Naive B cell (primary cell): ENCODE measurements at regions not wholly inside any gene's neighbourhood (a gene's known extent, or its start where the extent isn't known, plus 50 kb on each side); places are given as distances from the start of the nearest gene placed in this dataset.
"Not testable (repeated sequence)": the region's sequence is repeated elsewhere in the genome, so short reads cannot be mapped to it uniquely, and the experiment has no call there.

ENCODE experiments used
- ATAC-seq, 2 donors: fragments of 150-1000 bp; cut with Tn5 transposase; 2 replicates each; pipeline ENCODE4 v1.10.0; 2021; ENCODE audit warnings: low read depth in 2 of 2, mild to moderate bottlenecking in 2 of 2, moderate library complexity in 2 of 2
- DNase-seq: peaks from one replicate; pipeline ENCODE4 v3.0.0; 2022
- H3K27ac Mint-ChIP-seq, 6 donors: one replicate each; pipeline ENCODE4 v1.8.0; 2020 to 2022; ENCODE audit warnings: mild to moderate bottlenecking in 6 of 6, mixed read lengths in 6 of 6, moderate library complexity in 5 of 6, inconsistent platforms in 2 of 6
- H3K27me3 Mint-ChIP-seq, 3 donors: one replicate each; pipeline ENCODE4 v1.8.0; 2021 to 2022; ENCODE audit warnings: mixed read lengths in 3 of 3, mild to moderate bottlenecking in 1 of 3
- H3K36me3 Mint-ChIP-seq, 2 donors: one replicate each; pipeline ENCODE4 v1.8.0; 2020 to 2022; ENCODE audit warnings: mixed read lengths in 2 of 2, inconsistent platforms in 1 of 2, mild to moderate bottlenecking in 1 of 2
- H3K4me1 Mint-ChIP-seq, 3 donors: one replicate each; pipeline ENCODE4 v1.8.0; 2020 to 2022; ENCODE audit warnings: mixed read lengths in 3 of 3, inconsistent platforms in 1 of 3, mild to moderate bottlenecking in 1 of 3, moderate library complexity in 1 of 3
- H3K4me3 Mint-ChIP-seq, 8 donors: one replicate each; pipeline ENCODE4 v1.8.0; 2020 to 2022; ENCODE audit warnings: mild to moderate bottlenecking in 8 of 8, mixed read lengths in 8 of 8, moderate library complexity in 8 of 8, inconsistent platforms in 2 of 8
- H3K9me3 Mint-ChIP-seq, 7 donors: one replicate each; pipeline ENCODE4 v1.8.0; 2020 to 2022; ENCODE audit warnings: mixed read lengths in 7 of 7, mild to moderate bottlenecking in 5 of 7, inconsistent platforms in 2 of 7, moderate library complexity in 1 of 7

DNA sequence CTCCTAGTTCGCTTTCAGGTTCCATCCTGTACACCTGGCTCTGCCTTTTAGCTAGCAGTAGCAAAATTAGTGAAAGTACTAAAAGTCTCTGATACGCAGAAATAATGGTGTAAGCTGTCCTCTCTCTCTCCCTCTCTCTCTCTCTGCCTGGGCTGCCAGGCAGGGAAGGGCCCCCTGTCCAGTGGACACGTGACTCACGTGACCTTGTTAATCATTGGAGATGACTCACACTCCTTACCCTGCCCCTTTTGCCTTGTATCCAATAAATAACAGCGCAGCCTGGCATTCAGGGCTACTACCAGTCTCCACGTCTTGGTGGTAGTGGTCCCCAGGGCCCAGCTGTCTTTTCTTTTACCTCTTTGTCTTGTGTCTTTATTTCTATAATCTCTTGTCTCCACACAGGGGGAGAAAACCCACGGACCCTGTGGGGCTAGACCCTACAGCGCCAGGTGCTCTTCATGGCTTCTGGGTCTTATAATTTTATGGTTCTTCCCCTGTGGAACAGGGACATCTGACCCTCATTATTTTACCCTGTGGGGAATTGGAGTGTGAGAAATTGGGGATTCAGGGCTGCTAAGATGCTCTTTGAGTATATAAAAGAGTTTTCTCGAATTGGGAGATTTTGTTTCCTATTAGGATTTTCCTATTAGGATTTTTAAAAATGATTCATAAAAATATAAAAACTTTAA lies 1348.2 kb downstream of the GATA3 start:
- H3K27ac Mint-ChIP-seq, ATAC-seq, DNase-seq, H3K36me3 Mint-ChIP-seq, H3K4me1 Mint-ChIP-seq, H3K4me3 Mint-ChIP-seq, H3K9me3 Mint-ChIP-seq, H3K27me3 Mint-ChIP-seq: not testable (repeated sequence)

DNA sequence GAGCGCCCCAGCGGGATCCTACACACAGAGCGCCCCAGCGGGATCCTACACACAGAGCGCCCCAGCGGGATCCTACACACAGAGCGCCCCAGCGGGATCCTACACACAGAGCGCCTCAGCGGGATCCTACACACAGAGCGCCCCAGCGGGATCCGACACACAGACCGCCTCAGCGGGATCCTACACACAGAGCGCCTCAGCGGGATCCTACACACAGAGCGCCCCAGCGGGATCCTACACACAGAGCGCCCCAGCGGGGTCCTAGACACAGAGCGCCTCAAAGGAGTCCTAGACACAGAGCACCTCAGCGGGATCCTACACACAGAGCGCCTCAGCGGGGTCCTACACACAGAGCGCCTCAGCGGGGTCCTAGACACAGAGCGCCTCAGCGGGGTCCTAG lies 1352.7 kb downstream of the GATA3 start:
- H3K9me3 Mint-ChIP-seq, result peaks cover 2 to 10% (median 7%) of the 10 kb centered on the region in 7 donors
- not testable (repeated sequence) for H3K4me1 Mint-ChIP-seq, ATAC-seq, H3K27me3 Mint-ChIP-seq, H3K27ac Mint-ChIP-seq, DNase-seq, H3K4me3 Mint-ChIP-seq, H3K36me3 Mint-ChIP-seq

DNA sequence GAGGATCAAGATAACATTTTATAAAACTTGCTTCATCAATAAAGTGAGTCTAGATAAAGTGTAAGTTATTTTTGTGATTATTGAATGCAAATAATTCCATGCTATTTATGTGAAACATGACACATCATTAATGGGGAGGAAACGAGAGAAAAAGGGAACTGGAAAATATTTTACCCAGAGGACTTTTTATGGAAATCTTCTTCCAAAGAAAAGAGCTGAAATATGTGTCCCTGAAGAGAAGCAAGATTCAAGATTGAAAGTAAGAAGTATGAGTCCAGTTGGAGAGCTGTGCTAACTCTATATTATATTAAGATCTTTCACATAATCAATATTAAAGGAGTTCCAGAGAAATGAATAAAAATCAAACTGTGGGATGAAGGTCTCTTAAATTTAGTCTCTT lies 1361.8 kb downstream of the GATA3 start:
- Mint-ChIP-seq H3K27ac (peak overlapping the region in 1 of 6 donors; percentile 76), H3K4me3 (no peak overlapping the region), H3K4me1 (no peaks in the 10 kb centered on the region), H3K36me3 (peaks cover 0 to 3% of the 10 kb centered on the region in 2 donors), H3K27me3 (peaks cover 0 to 4% (median 0%) of the 10 kb centered on the region in 3 donors), H3K9me3 (peaks cover 0 to 8% (median 0%) of the 10 kb centered on the region in 7 donors)
- ATAC-seq, result no peak
- DNase-seq, result no peak

DNA sequence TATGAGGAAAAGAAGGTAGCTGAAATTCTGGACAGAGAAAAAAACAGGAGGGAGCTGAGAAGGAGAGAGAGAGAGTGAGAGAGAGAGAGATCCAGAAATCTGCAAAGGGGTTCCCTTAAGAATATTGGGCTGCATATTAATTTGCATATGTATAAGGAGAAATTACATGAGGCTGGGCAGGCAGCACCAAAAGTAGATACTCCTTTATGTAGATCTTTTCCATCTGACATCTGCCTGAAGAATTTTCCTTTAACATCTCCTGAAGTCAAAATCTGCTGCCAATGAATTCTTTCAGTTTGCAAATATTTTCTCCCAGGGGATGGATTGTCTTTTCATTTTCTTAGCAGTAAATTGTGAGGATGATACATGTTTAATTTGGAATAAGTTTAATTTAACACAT lies 1365.3 kb downstream of the GATA3 start:
- peaks cover 0 to 3% of the 10 kb centered on the region in 2 donors for H3K36me3 Mint-ChIP-seq
- H3K4me3 Mint-ChIP-seq, result no peak overlapping the region
- H3K9me3 Mint-ChIP-seq, result peaks cover 0 to 8% (median 1%) of the 10 kb centered on the region in 7 donors
- H3K4me1 Mint-ChIP-seq, result no peaks in the 10 kb centered on the region
- ATAC-seq (no peak), DNase-seq (no peak)
- peaks cover 0 to 4% (median 0%) of the 10 kb centered on the region in 3 donors for H3K27me3 Mint-ChIP-seq
- no peak overlapping the region for H3K27ac Mint-ChIP-seq

DNA sequence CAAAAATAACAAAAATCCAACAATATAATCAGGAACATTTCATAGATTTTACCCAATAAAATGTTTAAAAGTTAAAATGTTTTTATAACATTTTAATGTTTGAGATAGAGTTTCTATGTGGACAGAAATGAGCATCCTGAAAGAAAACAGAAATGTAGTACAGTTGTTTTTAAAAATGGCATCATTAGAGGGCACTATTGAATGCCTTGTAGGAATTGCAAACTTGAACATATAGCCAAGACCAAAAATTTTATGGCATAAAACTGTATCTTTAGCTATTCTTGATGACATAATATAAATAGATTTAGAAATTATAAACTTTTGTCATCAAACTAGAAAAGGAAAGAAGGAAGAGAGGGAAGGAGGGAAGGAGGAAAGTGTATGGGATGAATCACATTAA lies 1372.7 kb downstream of the GATA3 start:
- Mint-ChIP-seq H3K4me3 (no peak overlapping the region), H3K27me3 (peaks cover 0 to 6% (median 0%) of the 10 kb centered on the region in 3 donors)
- DNase-seq, result no peak

DNA sequence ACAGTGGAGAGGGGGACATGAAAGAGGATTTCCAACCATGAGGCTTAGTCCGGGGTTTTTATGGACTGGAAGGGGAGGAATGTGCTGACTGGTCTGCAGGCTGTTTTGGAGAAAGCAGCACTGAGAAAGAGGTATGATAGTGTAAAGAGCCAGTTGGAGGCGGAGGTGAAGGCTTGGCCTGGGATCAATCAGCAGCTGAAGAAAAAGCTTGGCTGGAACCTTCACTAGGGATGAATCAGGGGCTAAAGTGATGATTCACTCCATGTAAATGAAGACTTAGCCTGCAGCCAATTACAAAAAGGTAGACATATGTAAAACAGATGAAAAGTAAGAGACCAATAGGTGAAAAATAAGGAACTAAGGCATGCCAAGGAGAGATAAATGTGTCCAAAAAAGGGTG lies 1382.6 kb downstream of the GATA3 start:
- DNase-seq, result no peak
- ATAC-seq, result no peak
- Mint-ChIP-seq H3K4me1 (no peaks in the 10 kb centered on the region), H3K4me3 (no peak overlapping the region), H3K9me3 (peaks cover 0 to 5% (median 4%) of the 10 kb centered on the region in 7 donors), H3K27ac (no peak overlapping the region), H3K36me3 (no peaks in the 10 kb centered on the region), H3K27me3 (peaks cover 0 to 6% (median 0%) of the 10 kb centered on the region in 3 donors)

More for the DNA sequence above, 1372.7 kb downstream of the GATA3 start:
- no peak overlapping the region for H3K27ac Mint-ChIP-seq
- no peaks in the 10 kb centered on the region for H3K4me1 Mint-ChIP-seq
- no peaks in the 10 kb centered on the region for H3K36me3 Mint-ChIP-seq
- peaks cover 4 to 22% (median 6%) of the 10 kb centered on the region in 7 donors for H3K9me3 Mint-ChIP-seq
- ATAC-seq, result no peak

DNA sequence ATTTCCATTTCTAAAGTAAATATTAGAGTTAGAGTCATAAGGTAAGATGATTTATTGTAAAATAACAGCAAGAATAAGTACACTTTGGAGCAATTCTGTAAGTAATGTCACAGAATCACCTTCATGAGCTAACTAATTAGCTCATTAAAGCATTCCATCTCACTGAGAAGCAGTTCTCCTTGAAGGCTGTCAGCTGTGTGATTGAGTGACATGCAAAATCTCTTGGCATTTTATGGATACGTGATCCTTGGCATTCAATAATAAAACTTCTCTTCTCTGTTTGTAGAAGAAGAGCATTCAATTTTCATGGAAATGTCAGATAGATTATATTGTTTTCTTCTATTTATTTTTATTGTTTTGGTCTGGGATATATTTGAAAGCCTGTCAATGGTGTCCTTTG lies 1389.3 kb downstream of the GATA3 start:
- H3K27ac Mint-ChIP-seq, result no peak overlapping the region
- H3K9me3 Mint-ChIP-seq, result peaks cover 0 to 7% (median 0%) of the 10 kb centered on the region in 7 donors
- ATAC-seq, result no peak
- no peak for DNase-seq
- no peaks in the 10 kb centered on the region for H3K36me3 Mint-ChIP-seq
- H3K4me1 Mint-ChIP-seq, result no peaks in the 10 kb centered on the region
- H3K27me3 Mint-ChIP-seq, result no peaks in the 10 kb centered on the region
- H3K4me3 Mint-ChIP-seq, result no peak overlapping the region

DNA sequence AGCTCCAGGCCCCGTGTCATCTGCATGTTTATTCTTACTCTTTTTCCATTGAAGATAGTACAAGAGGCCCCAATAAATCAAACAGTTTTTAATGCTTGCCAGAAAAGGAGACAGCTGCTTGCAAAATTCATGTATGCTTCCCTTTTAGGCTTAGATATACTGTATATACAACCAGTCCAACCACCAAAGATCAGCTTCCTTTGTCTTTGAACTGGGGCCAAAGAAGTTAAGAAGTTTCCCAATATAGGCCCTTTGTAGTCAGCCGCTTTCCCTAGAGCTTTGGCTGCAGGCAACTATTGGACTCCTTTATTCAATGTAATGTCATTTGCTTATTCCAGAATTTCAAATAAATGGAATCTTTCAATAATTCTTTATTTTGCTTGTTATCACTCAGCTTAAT lies 1395.0 kb downstream of the GATA3 start:
- no peaks in the 10 kb centered on the region for H3K36me3 Mint-ChIP-seq
- no peak overlapping the region for H3K27ac Mint-ChIP-seq
- no peaks in the 10 kb centered on the region for H3K27me3 Mint-ChIP-seq
- DNase-seq (no peak), ATAC-seq (no peak)
- H3K4me3 Mint-ChIP-seq, result no peak overlapping the region
- H3K9me3 Mint-ChIP-seq, result peaks cover 0 to 18% (median 10%) of the 10 kb centered on the region in 7 donors
- H3K4me1 Mint-ChIP-seq, result no peaks in the 10 kb centered on the region

DNA sequence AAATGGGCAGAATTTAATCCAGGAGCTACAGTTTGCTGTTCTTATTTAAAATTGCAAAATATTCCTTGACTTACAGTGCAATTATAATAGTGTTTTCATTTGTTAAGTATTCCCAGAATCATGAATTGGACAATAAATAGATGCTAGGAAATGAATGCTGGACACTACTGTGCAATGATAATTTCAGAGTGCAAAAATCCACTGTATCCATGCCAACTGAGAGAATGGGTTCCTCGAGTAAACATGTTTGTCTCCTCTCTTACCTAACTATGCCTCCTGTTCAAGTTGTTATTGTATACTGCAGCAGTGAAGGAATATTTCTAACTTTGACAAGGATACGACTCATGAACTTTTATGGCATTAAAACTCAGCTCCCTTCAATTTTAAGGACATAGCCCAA lies 1396.3 kb downstream of the GATA3 start:
- H3K27ac Mint-ChIP-seq, result no peak overlapping the region
- ATAC-seq, result no peak
- no peaks in the 10 kb centered on the region for H3K27me3 Mint-ChIP-seq
- H3K4me3 Mint-ChIP-seq, result no peak overlapping the region
- no peaks in the 10 kb centered on the region for H3K4me1 Mint-ChIP-seq
- no peak for DNase-seq
- H3K9me3 Mint-ChIP-seq, result peaks cover 0 to 23% (median 13%) of the 10 kb centered on the region in 7 donors
- no peaks in the 10 kb centered on the region for H3K36me3 Mint-ChIP-seq

DNA sequence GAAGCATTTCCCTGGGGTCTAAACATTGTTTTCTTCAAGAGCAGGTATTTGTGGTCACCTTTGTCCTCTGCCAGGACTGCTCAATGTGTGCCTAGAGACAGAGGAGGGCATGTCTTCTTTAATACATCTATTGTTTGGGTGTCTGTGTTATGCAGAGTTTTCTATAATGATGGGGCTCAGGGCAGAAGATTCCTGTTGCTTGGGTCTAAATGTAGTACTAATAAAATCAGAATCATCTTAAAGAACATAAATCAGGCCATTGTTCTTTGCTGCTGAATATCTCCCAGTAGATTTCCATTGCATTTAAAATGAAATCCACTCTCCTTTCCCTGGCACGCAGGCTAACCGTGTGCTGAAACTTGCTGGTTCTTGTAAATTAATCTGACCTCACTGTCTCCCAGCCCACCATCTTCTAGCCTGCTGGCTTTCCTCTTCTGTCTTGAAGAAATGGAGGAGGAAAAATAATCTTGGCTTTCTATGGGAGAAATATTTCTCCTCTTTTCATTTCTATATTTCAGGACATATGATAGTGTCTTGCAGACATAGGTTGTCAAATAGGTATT lies 1396.8 kb downstream of the GATA3 start:
- Mint-ChIP-seq H3K36me3 (no peaks in the 10 kb centered on the region), H3K27ac (no peak overlapping the region), H3K27me3 (no peaks in the 10 kb centered on the region), H3K4me1 (no peaks in the 10 kb centered on the region), H3K4me3 (no peak overlapping the region), H3K9me3 (peaks cover 0 to 27% (median 13%) of the 10 kb centered on the region in 7 donors)
- ATAC-seq (no peak), DNase-seq (no peak)

DNA sequence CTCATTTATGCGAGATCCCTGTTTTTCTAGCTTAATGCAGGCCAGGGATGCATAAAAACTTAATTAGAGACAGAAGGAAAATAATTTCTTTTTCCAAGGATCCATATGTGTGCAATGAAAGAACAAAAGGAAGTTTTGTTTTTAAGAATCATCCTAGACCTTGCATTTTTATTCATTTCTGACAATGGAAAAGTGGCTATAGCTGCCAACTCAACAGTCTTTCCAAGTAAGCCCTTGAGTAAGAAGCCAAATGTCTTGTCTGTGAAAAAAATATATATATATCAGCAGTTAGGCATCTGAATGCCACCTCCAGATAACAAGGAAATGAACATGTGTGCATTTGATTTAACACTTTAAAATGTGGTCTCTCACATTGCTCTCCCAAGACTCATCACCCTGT lies 1397.6 kb downstream of the GATA3 start:
- H3K36me3 Mint-ChIP-seq, result no peaks in the 10 kb centered on the region

DNA sequence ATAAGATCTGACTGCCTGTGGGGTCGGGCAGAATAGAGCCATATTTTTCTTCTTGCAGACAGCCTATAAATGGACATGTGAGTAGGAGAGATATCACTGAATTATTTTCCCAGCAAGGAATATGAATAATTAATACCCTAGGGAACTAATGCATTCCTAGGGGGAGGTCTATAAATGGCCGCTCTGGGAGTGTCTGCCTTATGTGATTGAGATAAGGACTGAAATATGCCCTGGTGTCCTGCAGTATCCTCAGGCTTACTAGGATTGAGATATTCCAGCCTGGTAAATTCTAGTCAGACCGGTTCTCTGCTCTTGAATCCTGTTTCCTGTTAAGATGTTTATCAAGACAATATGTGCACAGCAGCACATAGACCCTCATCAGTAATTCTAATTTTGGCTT lies 1399.4 kb downstream of the GATA3 start:
- H3K4me1 Mint-ChIP-seq, H3K36me3 Mint-ChIP-seq, ATAC-seq, DNase-seq, H3K27me3 Mint-ChIP-seq, H3K27ac Mint-ChIP-seq, H3K4me3 Mint-ChIP-seq: not testable (repeated sequence)
- H3K9me3 Mint-ChIP-seq, result peaks cover 2 to 27% (median 12%) of the 10 kb centered on the region in 7 donors

More for the DNA sequence above, 1397.6 kb downstream of the GATA3 start:
- Mint-ChIP-seq H3K27me3 (no peaks in the 10 kb centered on the region), H3K4me1 (no peaks in the 10 kb centered on the region), H3K27ac (no peak overlapping the region), H3K4me3 (no peak overlapping the region), H3K9me3 (peaks cover under 1 to 27% (median 13%) of the 10 kb centered on the region in 7 donors)
- no peak for ATAC-seq
- DNase-seq, result no peak

DNA sequence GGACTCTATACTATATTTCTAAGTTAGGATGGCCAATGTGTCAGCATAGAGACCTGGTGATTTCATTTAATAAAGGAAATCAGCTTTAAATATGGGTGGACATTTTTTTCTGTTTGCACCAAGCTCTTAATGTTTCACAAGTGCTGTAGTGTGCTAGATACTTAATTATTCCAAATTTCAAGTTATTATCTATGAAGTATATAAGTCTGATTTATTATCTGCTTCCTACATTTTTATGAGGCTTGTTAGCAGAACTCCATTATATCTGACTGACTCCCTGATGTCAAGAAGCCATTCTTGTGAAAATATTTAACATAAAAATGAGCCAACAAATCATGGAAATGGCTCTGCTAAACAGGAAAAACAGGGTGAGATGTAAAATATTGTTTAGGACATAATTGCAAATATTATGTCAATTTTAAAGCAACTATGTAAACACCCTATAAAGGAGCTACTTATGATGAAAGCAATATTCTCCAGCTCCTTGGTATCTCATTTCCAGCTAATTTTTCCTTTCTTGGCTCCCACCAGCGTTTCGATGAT lies 1415.2 kb downstream of the GATA3 start:
- no peaks in the 10 kb centered on the region for H3K27me3 Mint-ChIP-seq

DNA sequence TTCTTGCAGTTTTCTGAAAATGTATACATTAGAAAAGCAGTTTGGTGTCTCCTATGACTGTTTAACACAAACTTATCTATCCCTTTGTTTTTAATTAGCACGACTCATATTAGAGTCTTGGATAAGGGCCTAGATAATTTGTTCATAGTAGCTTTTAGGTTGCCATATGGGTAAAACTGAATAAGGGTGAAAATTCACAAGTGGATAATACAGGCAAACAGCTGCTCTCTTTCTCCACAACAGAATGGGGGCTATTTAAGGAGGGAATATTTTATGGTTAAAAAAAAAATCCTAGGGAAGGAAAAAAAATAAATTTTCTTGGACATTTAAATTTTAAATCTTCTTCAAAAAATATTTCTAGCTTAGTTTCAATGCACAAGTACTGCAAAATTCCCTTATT lies 1416.1 kb downstream of the GATA3 start:
- H3K27ac Mint-ChIP-seq, result no peak overlapping the region
- ATAC-seq (no peak), DNase-seq (no peak)
- H3K36me3 Mint-ChIP-seq, result no peaks in the 10 kb centered on the region
- H3K27me3 Mint-ChIP-seq, result no peaks in the 10 kb centered on the region
- H3K9me3 Mint-ChIP-seq, result peaks cover 0 to 4% (median 2%) of the 10 kb centered on the region in 7 donors
- no peak overlapping the region for H3K4me3 Mint-ChIP-seq
- H3K4me1 Mint-ChIP-seq, result no peaks in the 10 kb centered on the region

More for the DNA sequence above, 1415.2 kb downstream of the GATA3 start:
- Mint-ChIP-seq H3K4me3 (no peak overlapping the region), H3K27ac (no peak overlapping the region), H3K36me3 (no peaks in the 10 kb centered on the region), H3K9me3 (peaks cover 0 to 4% (median 2%) of the 10 kb centered on the region in 7 donors), H3K4me1 (no peaks in the 10 kb centered on the region)
- ATAC-seq (no peak), DNase-seq (no peak)
